Colonic mucosa (tissue), 4 donors: ENCODE measurements at regions not wholly inside any gene's neighbourhood (a gene's known extent, or its start where the extent isn't known, plus 50 kb on each side); places are given as distances from the start of the nearest gene placed in this dataset.

ENCODE experiments used
- DNase-seq: peaks from one replicate; pipeline ENCODE4 v3.0.0-alpha.2; 2020
- H3K27ac ChIP-seq: fragments of 200-600 bp; one replicate; pipeline ENCODE4 v1.8.0; 2021
- H3K27me3 ChIP-seq: fragments of 200-600 bp; one replicate; pipeline ENCODE4 v1.8.0; 2021
- H3K36me3 ChIP-seq: fragments of 200-600 bp; one replicate; pipeline ENCODE4 v1.8.0; 2021
- H3K4me1 ChIP-seq: fragments of 200-600 bp; one replicate; pipeline ENCODE4 v1.8.0; 2021; ENCODE audit warnings: mild to moderate bottlenecking
- H3K4me3 ChIP-seq: fragments of 200-600 bp; one replicate; pipeline ENCODE4 v1.8.0; 2021
- H3K9ac ChIP-seq, 2 donors: one replicate each; pipeline ENCODE4 v1.7.0; 2013; ENCODE audit warnings: control low read depth in 2 of 2, low read depth in 2 of 2, low read length in 2 of 2
- H3K9me3 ChIP-seq: fragments of 200-600 bp; one replicate; pipeline ENCODE4 v1.8.0; 2021
- intact Hi-C: fragments of 100-400 bp; cut with DNase I; formaldehyde crosslinking; loops from one replicate; pipeline ENCODE4 v1.14.1; 2022
- TF ChIP-seq, protein P1 (sequence below): fragments of 200-600 bp; IDR thresholded peaks from one replicate; pipeline ENCODE4 v1.8.0; 2022; ENCODE audit warnings: antibody characterized with exemption, mild to moderate bottlenecking
- donor health status: healthy.
- donor health status: DM: no; HTN: no; CAD: no.
- donor health status: DM: no; HTN: no; CAD: no.

GRCh38 chr1:220410611-220411010 is 117.3 kb upstream of the MARK1 start:
- no peak overlapping the region for H3K27ac ChIP-seq
- H3K4me1 ChIP-seq, result no peaks in the 10 kb centered on the region
- no peaks in the 10 kb centered on the region for H3K27me3 ChIP-seq
- no peak for DNase-seq
- no peaks in the 10 kb centered on the region for H3K9me3 ChIP-seq
- intact Hi-C loops, result no loop called here
- H3K36me3 ChIP-seq, result no peaks in the 10 kb centered on the region
- TF ChIP-seq, protein P1, sequence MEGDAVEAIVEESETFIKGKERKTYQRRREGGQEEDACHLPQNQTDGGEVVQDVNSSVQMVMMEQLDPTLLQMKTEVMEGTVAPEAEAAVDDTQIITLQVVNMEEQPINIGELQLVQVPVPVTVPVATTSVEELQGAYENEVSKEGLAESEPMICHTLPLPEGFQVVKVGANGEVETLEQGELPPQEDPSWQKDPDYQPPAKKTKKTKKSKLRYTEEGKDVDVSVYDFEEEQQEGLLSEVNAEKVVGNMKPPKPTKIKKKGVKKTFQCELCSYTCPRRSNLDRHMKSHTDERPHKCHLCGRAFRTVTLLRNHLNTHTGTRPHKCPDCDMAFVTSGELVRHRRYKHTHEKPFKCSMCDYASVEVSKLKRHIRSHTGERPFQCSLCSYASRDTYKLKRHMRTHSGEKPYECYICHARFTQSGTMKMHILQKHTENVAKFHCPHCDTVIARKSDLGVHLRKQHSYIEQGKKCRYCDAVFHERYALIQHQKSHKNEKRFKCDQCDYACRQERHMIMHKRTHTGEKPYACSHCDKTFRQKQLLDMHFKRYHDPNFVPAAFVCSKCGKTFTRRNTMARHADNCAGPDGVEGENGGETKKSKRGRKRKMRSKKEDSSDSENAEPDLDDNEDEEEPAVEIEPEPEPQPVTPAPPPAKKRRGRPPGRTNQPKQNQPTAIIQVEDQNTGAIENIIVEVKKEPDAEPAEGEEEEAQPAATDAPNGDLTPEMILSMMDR, result no peak
- no peak overlapping the region for H3K9ac ChIP-seq
- H3K4me3 ChIP-seq, result no peak overlapping the region

DNA sequence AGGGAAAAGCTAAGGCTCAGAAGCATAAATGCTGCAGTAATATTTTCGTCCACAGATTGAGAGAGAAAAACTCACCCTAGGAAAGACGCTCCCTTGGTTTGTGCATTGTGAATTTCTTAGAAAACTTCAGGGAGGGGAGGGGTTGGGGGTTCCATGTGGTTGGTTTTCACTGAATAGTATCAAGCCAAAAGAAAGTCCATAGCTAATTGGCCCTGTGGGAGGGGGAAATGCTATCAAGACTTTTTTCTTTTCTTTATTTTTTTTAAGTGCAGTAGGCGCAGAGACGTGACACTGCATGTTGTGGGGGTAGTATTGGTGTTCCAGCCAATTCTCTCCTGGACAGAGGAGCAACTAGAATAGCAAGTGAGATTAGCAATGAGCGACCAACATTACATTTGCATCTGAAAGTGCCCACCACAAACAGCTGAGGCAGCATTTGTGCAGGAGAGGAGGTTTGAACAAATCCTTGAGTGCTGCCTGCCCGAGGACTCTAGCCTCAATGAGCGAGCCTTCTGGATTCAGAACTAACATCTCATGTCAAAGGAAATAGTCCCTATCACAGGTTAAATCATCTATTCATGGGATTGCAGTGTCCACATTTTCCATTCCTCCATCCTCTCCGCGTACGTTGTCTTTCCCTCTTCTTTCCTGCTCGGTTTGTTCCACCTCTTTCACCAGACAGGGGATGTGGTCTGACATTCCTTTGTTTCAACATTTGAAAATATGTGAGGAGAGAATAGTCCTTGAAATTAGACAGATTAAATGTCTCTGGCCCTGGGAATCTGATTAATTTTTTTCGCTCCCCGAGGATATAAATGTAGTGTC is 118.0 kb upstream of the MARK1 start:
- no peak overlapping the region for H3K4me3 ChIP-seq
- H3K27ac ChIP-seq, result no peak overlapping the region
- no peaks in the 10 kb centered on the region for H3K36me3 ChIP-seq
- intact Hi-C loops, result no loop called here
- H3K27me3 ChIP-seq, result no peaks in the 10 kb centered on the region
- H3K9me3 ChIP-seq, result no peaks in the 10 kb centered on the region
- TF ChIP-seq, protein P1, result no peak
- no peak for DNase-seq
- H3K4me1 ChIP-seq, result no peaks in the 10 kb centered on the region
- H3K9ac ChIP-seq, result no peak overlapping the region

GRCh38 chr1:220407191-220407590 is 120.7 kb upstream of the MARK1 start:
- H3K4me1 ChIP-seq, result no peaks in the 10 kb centered on the region
- no peaks in the 10 kb centered on the region for H3K27me3 ChIP-seq
- H3K27ac ChIP-seq, result no peak overlapping the region
- intact Hi-C loops, result no loop called here
- H3K9ac ChIP-seq, result no peak overlapping the region
- TF ChIP-seq, protein P1, result no peak
- no peak for DNase-seq
- no peaks in the 10 kb centered on the region for H3K36me3 ChIP-seq
- no peaks in the 10 kb centered on the region for H3K9me3 ChIP-seq
- no peak overlapping the region for H3K4me3 ChIP-seq

DNA sequence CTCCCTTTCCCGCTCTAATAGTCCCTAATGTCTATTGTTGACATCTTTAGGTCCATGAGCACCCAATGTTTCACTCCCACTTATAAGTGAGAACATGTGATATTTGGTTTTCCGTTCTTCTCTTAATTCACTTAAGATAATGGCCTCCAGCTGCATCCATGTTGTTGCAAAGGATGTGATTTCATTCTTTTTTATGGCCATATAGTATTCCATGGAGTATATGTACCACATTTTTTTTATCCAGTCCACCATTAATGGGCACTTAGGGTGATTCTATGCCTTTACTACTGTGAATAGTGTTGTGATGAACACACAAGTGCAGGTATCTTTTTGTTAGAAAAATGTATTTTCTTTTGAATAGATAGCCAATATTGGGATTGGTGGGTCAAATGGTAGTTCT is 126.0 kb upstream of the RAB3GAP2 start:
- intact Hi-C loops, result no loop called here
- Histone ChIP-seq H3K27me3 (no peaks in the 10 kb centered on the region), H3K36me3 (no peaks in the 10 kb centered on the region), H3K4me1 (no peaks in the 10 kb centered on the region), H3K4me3 (no peak overlapping the region), H3K9me3 (no peaks in the 10 kb centered on the region), H3K27ac (no peak overlapping the region), H3K9ac (no peak overlapping the region)
- DNase-seq, result no peak
- TF ChIP-seq, protein P1, result no peak

- Histone ChIP-seq H3K9me3 (no peaks in the 10 kb centered on the region), H3K4me3 (no peak overlapping the region), H3K4me1 (no peaks in the 10 kb centered on the region), H3K9ac (no peak overlapping the region), H3K27me3 (no peaks in the 10 kb centered on the region), H3K27ac (no peak overlapping the region), H3K36me3 (no peaks in the 10 kb centered on the region)
- DNase-seq, result no peak
- TF ChIP-seq, protein P1, result no peak
- intact Hi-C loops, result no loop called here
These were observed 119.2 kb upstream of the RAB3GAP2 start for GRCh38 chr1:220391491-220391890.
